Mesenchymal stem cell (in vitro differentiated cells and primary cell): ENCODE measurements at regions not wholly inside any gene's neighbourhood (a gene's known extent, or its start where the extent isn't known, plus 50 kb on each side); places are given as distances from the start of the nearest gene placed in this dataset.

Source experiments
- DNase-seq: peaks from one replicate; pipeline ENCODE4 v3.0.0-alpha.2; 2013
- H2AFZ ChIP-seq: one replicate; pipeline ENCODE4 v1.6.1; 2013; ENCODE audit warnings: low read depth, mild to moderate bottlenecking, control low read depth, inconsistent platforms, low read length, moderate library complexity
- H2AK5ac ChIP-seq: 2 replicates; pipeline ENCODE4 v1.6.1; 2013; ENCODE audit warnings: low read length, moderate library complexity, mild to moderate bottlenecking, inconsistent platforms; ENCODE audit not compliant: severe bottlenecking
- H2BK120ac ChIP-seq: one replicate; pipeline ENCODE4 v1.6.1; 2013; ENCODE audit warnings: low read depth, mild to moderate bottlenecking, inconsistent platforms, low read length, moderate library complexity
- H2BK12ac ChIP-seq, 2 experiments: one replicate each; pipeline ENCODE4 v1.6.1; 2013; ENCODE audit warnings: inconsistent platforms in 2 of 2, low read length in 2 of 2, mild to moderate bottlenecking in 2 of 2, moderate library complexity in 2 of 2, control low read depth in 1 of 2
- H2BK15ac ChIP-seq: one replicate; pipeline ENCODE4 v1.6.1; 2013; ENCODE audit warnings: mild to moderate bottlenecking, low read depth, inconsistent platforms; ENCODE audit not compliant: poor library complexity, severe bottlenecking
- H2BK5ac ChIP-seq: 2 replicates; pipeline ENCODE4 v1.6.1; 2013; ENCODE audit warnings: low read depth, mild to moderate bottlenecking, low read length, control low read depth, inconsistent platforms; ENCODE audit not compliant: poor library complexity, severe bottlenecking
- H3K14ac ChIP-seq, 2 experiments: one replicate each; pipeline ENCODE4 v1.6.1; 2013; ENCODE audit warnings: inconsistent platforms in 2 of 2, low read length in 2 of 2, control low read depth in 1 of 2, mild to moderate bottlenecking in 1 of 2, moderate library complexity in 1 of 2
- H3K18ac ChIP-seq, 2 experiments: one replicate each; pipeline ENCODE4 v1.6.1; 2013; ENCODE audit warnings: inconsistent platforms in 2 of 2, low read length in 2 of 2, control low read depth in 1 of 2, low read depth in 1 of 2, mild to moderate bottlenecking in 1 of 2
- H3K23ac ChIP-seq, 2 experiments: one replicate each; pipeline ENCODE4 v1.6.1; 2013; ENCODE audit warnings: inconsistent platforms in 2 of 2, low read length in 2 of 2, mild to moderate bottlenecking in 2 of 2, moderate library complexity in 2 of 2, control low read depth in 1 of 2
- H3K27ac ChIP-seq: 2 replicates; pipeline ENCODE4 v1.5.1; 2013; ENCODE audit warnings: mild to moderate bottlenecking, moderate library complexity, low read length, control low read depth, inconsistent platforms; ENCODE audit not compliant: poor library complexity, severe bottlenecking
- H3K27me3 ChIP-seq, 2 experiments: 2 replicates each; pipeline versions ENCODE4 v1.6.1 to v1.7.0; 2013; ENCODE audit warnings: low read length in 2 of 2, mild to moderate bottlenecking in 2 of 2, moderate library complexity in 2 of 2, control low read depth in 1 of 2, inconsistent platforms in 1 of 2; ENCODE audit not compliant: control insufficient read depth in 1 of 2, insufficient read depth in 1 of 2
- H3K36me3 ChIP-seq, 2 experiments: 2 replicates each; pipeline versions ENCODE4 v1.6.1 to v1.7.0; 2013; ENCODE audit warnings: low read length in 2 of 2, control low read depth in 1 of 2, inconsistent platforms in 1 of 2, low read depth in 1 of 2, mild to moderate bottlenecking in 1 of 2; ENCODE audit not compliant: insufficient read depth in 2 of 2, control insufficient read depth in 1 of 2
- H3K4ac ChIP-seq, 2 experiments: one replicate each; pipeline ENCODE4 v1.6.1; 2013; ENCODE audit warnings: inconsistent platforms in 2 of 2, low read length in 2 of 2, mild to moderate bottlenecking in 2 of 2, moderate library complexity in 2 of 2, control low read depth in 1 of 2, low read depth in 1 of 2
- H3K4me1 ChIP-seq: 2 replicates; pipeline ENCODE4 v1.6.1; 2013; ENCODE audit warnings: low read depth, low read length, control low read depth; ENCODE audit not compliant: control insufficient read depth, insufficient read depth
- H3K4me2 ChIP-seq: 2 replicates; pipeline ENCODE4 v1.6.1; 2013; ENCODE audit warnings: low read length, mild to moderate bottlenecking, inconsistent platforms; ENCODE audit not compliant: poor library complexity, severe bottlenecking
- H3K4me3 ChIP-seq, 2 experiments: 2 replicates each; pipeline versions ENCODE4 v1.5.1 to v1.7.0; 2013; ENCODE audit warnings: low read length in 2 of 2, mild to moderate bottlenecking in 2 of 2, control low read depth in 1 of 2, low read depth in 1 of 2; ENCODE audit not compliant: insufficient read depth in 1 of 2
- H3K79me1 ChIP-seq: replicated peaks from 2 replicates; pipeline ENCODE4 v1.6.1; 2013; ENCODE audit warnings: mild to moderate bottlenecking, control low read depth, low read length, inconsistent platforms; ENCODE audit not compliant: poor library complexity, severe bottlenecking
- H3K9ac ChIP-seq: 2 replicates; pipeline ENCODE4 v1.7.0; 2013; ENCODE audit warnings: mild to moderate bottlenecking, low read length, moderate library complexity
- H3K9me3 ChIP-seq: 2 replicates; pipeline ENCODE4 v1.7.0; 2013; ENCODE audit warnings: mild to moderate bottlenecking, low read length; ENCODE audit not compliant: control insufficient read depth
- H4K8ac ChIP-seq: one replicate; pipeline ENCODE4 v1.6.1; 2013; ENCODE audit warnings: inconsistent platforms, mild to moderate bottlenecking, low read length, moderate library complexity
- H4K91ac ChIP-seq: one replicate; pipeline ENCODE4 v1.6.1; 2013; ENCODE audit warnings: mild to moderate bottlenecking, low read length, inconsistent platforms
- WGBS: methylation state at CpG from one replicate; pipeline ENCODE4 v1.1.7; 2013; ENCODE audit warnings: mixed read lengths; 5-methylcytosine and 5-hydroxymethylcytosine counted together

DNA sequence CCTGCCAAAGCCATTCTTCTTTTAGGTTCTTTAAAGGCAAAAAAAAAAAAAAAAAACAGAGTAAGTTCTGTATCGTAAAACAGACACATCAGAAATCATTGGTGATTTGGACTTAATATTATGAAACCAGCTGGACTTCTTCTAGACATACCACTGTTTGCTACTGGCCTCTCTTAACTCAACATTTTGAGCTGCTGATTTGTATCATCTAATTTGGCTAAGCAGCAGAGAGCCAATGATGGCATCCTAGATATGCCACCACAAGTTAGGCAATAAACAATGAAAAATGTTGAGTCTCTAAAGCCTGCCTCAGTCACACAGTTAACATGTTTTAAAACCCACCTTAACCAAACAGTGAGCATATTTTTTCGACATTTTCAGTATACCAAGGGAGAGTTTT, 1034.3 kb upstream of the NXPH2 start:
- H3K14ac ChIP-seq, result no peak overlapping the region
- H3K9ac ChIP-seq, result no peak overlapping the region
- H3K23ac ChIP-seq, result no peak overlapping the region
- H2BK5ac ChIP-seq, result no peak overlapping the region
- no peaks in the 10 kb centered on the region for H3K27me3 ChIP-seq
- whole genome bisulfite sequencing, result 88% methylated on average over 2 of the region's 2 CpGs
- H4K91ac ChIP-seq, result no peak overlapping the region
- no peak overlapping the region for H2AK5ac ChIP-seq
- no peaks in the 10 kb centered on the region for H3K4me1 ChIP-seq
- no peaks in the 10 kb centered on the region for H3K9me3 ChIP-seq
- H3K4me2 ChIP-seq, result no peak overlapping the region
- no peak overlapping the region for H2AFZ ChIP-seq
- no peak overlapping the region for H3K27ac ChIP-seq
- H3K79me1 ChIP-seq, result no peaks in the 10 kb centered on the region
- H2BK120ac ChIP-seq, result no peak overlapping the region
- H3K18ac ChIP-seq, result no peak overlapping the region
- no peak overlapping the region for H3K4me3 ChIP-seq
- no peak overlapping the region for H2BK15ac ChIP-seq
- no peak for DNase-seq
- no peak overlapping the region for H3K4ac ChIP-seq
- H2BK12ac ChIP-seq, result no peak overlapping the region
- H4K8ac ChIP-seq, result no peak overlapping the region
- H3K36me3 ChIP-seq, result no peaks in the 10 kb centered on the region

DNA sequence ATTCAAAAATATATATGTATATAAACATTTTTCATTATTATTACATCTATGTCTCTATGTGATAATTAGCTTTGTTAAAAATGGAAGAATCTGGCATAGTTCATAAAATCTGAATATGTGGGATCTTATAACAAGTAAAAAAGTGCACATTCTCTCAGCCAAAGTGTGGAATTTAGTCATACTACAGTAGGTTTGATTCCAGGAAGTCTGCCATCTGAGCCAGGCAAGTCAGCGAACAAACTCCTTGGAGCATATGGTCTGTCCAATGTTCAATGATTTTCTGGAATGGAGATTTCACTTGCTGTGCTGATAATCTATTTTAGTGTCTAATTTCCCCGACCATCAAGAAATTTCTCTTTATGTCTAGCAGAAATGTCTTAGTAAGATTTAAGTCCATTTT, 1033.2 kb upstream of the NXPH2 start:
- H2AFZ ChIP-seq, result no peak overlapping the region
- no peaks in the 10 kb centered on the region for H3K27me3 ChIP-seq
- no peak overlapping the region for H3K4me2 ChIP-seq
- H4K91ac ChIP-seq, result no peak overlapping the region
- H3K18ac ChIP-seq, result no peak overlapping the region
- 100% methylated on average over 1 of the region's 2 CpGs for WGBS
- no peak overlapping the region for H2BK15ac ChIP-seq
- no peaks in the 10 kb centered on the region for H3K9me3 ChIP-seq
- no peaks in the 10 kb centered on the region for H3K36me3 ChIP-seq
- no peak for DNase-seq
- no peak overlapping the region for H2AK5ac ChIP-seq
- H3K4ac ChIP-seq, result no peak overlapping the region
- H3K4me1 ChIP-seq, result no peaks in the 10 kb centered on the region
- no peak overlapping the region for H2BK12ac ChIP-seq
- H3K79me1 ChIP-seq, result no peaks in the 10 kb centered on the region
- H3K23ac ChIP-seq, result no peak overlapping the region
- no peak overlapping the region for H3K27ac ChIP-seq
- H3K9ac ChIP-seq, result no peak overlapping the region
- no peak overlapping the region for H3K4me3 ChIP-seq
- no peak overlapping the region for H3K14ac ChIP-seq
- H4K8ac ChIP-seq, result no peak overlapping the region
- H2BK5ac ChIP-seq, result no peak overlapping the region
- no peak overlapping the region for H2BK120ac ChIP-seq

DNA sequence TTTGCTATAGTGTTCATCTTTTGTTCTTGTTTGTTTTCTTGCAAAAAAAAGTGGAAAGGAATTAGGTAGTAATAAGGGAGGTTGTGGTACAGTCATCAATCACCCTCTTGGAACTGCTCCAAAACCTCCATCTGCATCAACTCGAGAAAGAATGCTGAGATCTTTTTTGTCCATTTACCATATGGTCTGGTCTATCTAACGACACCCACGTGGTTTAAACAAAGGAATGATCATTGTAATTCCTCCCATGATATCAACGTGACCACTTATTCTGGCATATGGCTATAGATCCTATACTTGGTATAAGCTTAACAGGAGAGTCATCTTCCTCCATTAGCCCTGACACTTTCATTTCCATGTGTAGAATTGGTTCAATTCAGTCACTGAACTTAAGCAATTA, 1025.3 kb upstream of the NXPH2 start:
- H3K27ac ChIP-seq, result no peak overlapping the region
- H3K9ac ChIP-seq, result no peak overlapping the region
- WGBS, result 40% methylated on average over 4 of the region's 4 CpGs
- H3K14ac ChIP-seq, result no peak overlapping the region
- H2BK12ac ChIP-seq, result no peak overlapping the region
- no peak overlapping the region for H3K4ac ChIP-seq
- no peaks in the 10 kb centered on the region for H3K9me3 ChIP-seq
- no peak for DNase-seq
- no peak overlapping the region for H3K18ac ChIP-seq
- no peak overlapping the region for H4K91ac ChIP-seq
- H3K79me1 ChIP-seq, result no peaks in the 10 kb centered on the region
- no peak overlapping the region for H3K4me2 ChIP-seq
- no peak overlapping the region for H4K8ac ChIP-seq
- no peak overlapping the region for H2BK120ac ChIP-seq
- no peak overlapping the region for H2BK5ac ChIP-seq
- H2BK15ac ChIP-seq, result no peak overlapping the region
- no peaks in the 10 kb centered on the region for H3K4me1 ChIP-seq
- H3K27me3 ChIP-seq, result no peaks in the 10 kb centered on the region
- H3K4me3 ChIP-seq, result no peak overlapping the region
- no peak overlapping the region for H2AFZ ChIP-seq
- no peak overlapping the region for H2AK5ac ChIP-seq
- no peaks in the 10 kb centered on the region for H3K36me3 ChIP-seq
- H3K23ac ChIP-seq, result no peak overlapping the region

DNA sequence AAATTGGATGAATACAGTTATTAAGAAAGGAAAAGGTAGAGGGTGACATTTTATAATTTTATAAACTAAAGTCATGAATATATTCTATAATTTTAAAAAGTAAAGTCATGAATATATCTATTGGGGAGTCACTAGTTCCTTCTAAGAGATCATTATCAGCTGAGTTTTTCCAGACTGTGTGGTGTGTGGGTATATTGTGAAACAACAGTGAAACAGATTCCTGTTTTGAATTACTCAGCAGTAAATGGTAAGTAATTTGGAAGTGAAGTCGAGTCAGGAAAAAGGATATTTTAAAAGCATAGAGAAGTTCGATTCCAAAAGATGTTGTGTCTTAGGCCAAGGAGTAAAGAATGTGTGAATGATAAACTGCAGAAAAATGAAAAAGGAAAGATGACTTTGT, 1018.2 kb upstream of the NXPH2 start:
- Histone ChIP-seq H2BK15ac (no peak overlapping the region), H3K4me2 (no peak overlapping the region), H3K4me3 (no peak overlapping the region), H3K18ac (no peak overlapping the region), H2AK5ac (no peak overlapping the region), H2BK12ac (no peak overlapping the region), H3K23ac (no peak overlapping the region), H2BK5ac (no peak overlapping the region), H3K14ac (no peak overlapping the region), H2AFZ (no peak overlapping the region), H2BK120ac (no peak overlapping the region), H3K79me1 (no peaks in the 10 kb centered on the region), H3K9ac (no peak overlapping the region), H3K36me3 (no peaks in the 10 kb centered on the region), H3K4me1 (no peaks in the 10 kb centered on the region), H3K9me3 (no peaks in the 10 kb centered on the region), H4K91ac (no peak overlapping the region), H4K8ac (no peak overlapping the region), H3K4ac (no peak overlapping the region), H3K27me3 (no peaks in the 10 kb centered on the region), H3K27ac (no peak overlapping the region)
- DNase-seq, result peak; percentile 41
- 47% methylated on average over 2 of the region's 2 CpGs for WGBS
